ENCODE measurements at regions not wholly inside any gene's neighbourhood (a gene's known extent, or its start where the extent isn't known, plus 50 kb on each side); places are given as distances from the start of the nearest gene placed in this dataset.

GRCh38 chr2:234641086-234641485, 144.2 kb upstream of the ARL4C start:
- H3K4me3 ChIP-seq (ENCODE audit: low read depth, low read length), result no peak overlapping the region
- no peak for DNase-seq (ENCODE audit: low read depth)
- TF ChIP-seq MAX (IDR thresholded peaks at IDR 0.05; ENCODE audit: low read depth, low read length) (no peak), CTCF (IDR thresholded peaks at IDR 0.05; ENCODE audit: low read depth, low read length) (no peak), MYC (IDR thresholded peaks at IDR 0.05; ENCODE audit: low read depth, low read length) (no peak), POLR2A (IDR thresholded peaks at IDR 0.05; ENCODE audit: extremely low read depth, insufficient read length) (no peak)

GRCh38 chr2:234640657-234641056, 143.8 kb upstream of the ARL4C start:
- DNase-seq (ENCODE audit: low read depth), result no peak
- no peak overlapping the region for H3K4me3 ChIP-seq (ENCODE audit: low read depth, low read length)
- no peak for TF ChIP-seq CTCF (IDR thresholded peaks at IDR 0.05; ENCODE audit: low read depth, low read length)
- no peak for TF ChIP-seq MAX (IDR thresholded peaks at IDR 0.05; ENCODE audit: low read depth, low read length)
- TF ChIP-seq POLR2A (IDR thresholded peaks at IDR 0.05; ENCODE audit: extremely low read depth, insufficient read length), result no peak
- no peak for TF ChIP-seq MYC (IDR thresholded peaks at IDR 0.05; ENCODE audit: low read depth, low read length)

GRCh38 chr2:234638966-234639365, 142.1 kb upstream of the ARL4C start:
- DNase-seq (ENCODE audit: low read depth), result no peak
- no peak overlapping the region for H3K4me3 ChIP-seq (ENCODE audit: low read depth, low read length)
- TF ChIP-seq CTCF (IDR thresholded peaks at IDR 0.05; ENCODE audit: low read depth, low read length) (no peak), POLR2A (IDR thresholded peaks at IDR 0.05; ENCODE audit: extremely low read depth, insufficient read length) (no peak), MYC (IDR thresholded peaks at IDR 0.05; ENCODE audit: low read depth, low read length) (no peak), MAX (IDR thresholded peaks at IDR 0.05; ENCODE audit: low read depth, low read length) (no peak)

- TF ChIP-seq MAX (IDR thresholded peaks at IDR 0.05; ENCODE audit: low read depth, low read length), result no peak
- TF ChIP-seq MYC (IDR thresholded peaks at IDR 0.05; ENCODE audit: low read depth, low read length), result no peak
- no peak for TF ChIP-seq CTCF (IDR thresholded peaks at IDR 0.05; ENCODE audit: low read depth, low read length)
- TF ChIP-seq POLR2A (IDR thresholded peaks at IDR 0.05; ENCODE audit: extremely low read depth, insufficient read length), result no peak
- no peak overlapping the region for H3K4me3 ChIP-seq (ENCODE audit: low read depth, low read length)
- DNase-seq (ENCODE audit: low read depth), result no peak
Measured at GRCh38 chr2:234635284-234635683, 138.4 kb upstream of the ARL4C start.

- no peak for DNase-seq (ENCODE audit: low read depth)
- TF ChIP-seq CTCF (IDR thresholded peaks at IDR 0.05; ENCODE audit: low read depth, low read length), result no peak
- no peak for TF ChIP-seq MYC (IDR thresholded peaks at IDR 0.05; ENCODE audit: low read depth, low read length)
- H3K4me3 ChIP-seq (ENCODE audit: low read depth, low read length), result no peak overlapping the region
Measured at GRCh38 chr2:234633581-234634230, 136.8 kb upstream of the ARL4C start.
